ENCODE measurements at regions not wholly inside any gene's neighbourhood (a gene's known extent, or its start where the extent isn't known, plus 50 kb on each side); places are given as distances from the start of the nearest gene placed in this dataset.

DNA sequence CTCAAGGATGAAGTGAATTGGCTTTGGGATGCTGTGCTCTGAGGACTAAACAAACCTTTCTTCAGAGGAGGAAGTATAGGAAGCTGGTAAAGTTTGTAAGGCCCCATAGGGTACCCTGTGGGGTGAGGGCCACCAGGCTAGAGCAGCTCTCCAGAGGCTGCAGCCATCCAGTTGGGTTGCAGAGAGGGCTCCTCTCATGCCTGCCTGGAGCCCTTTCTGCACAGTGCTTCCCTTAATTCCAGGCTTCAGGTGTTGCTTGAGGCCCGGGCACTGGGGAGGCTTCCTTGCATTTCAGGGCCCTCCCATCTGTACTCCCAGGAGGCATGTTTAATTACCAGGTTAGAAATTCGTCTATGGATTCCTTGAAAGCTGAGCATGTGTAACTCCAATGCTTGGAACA, 95.3 kb upstream of the FSTL4 start:
- H3K27ac Mint-ChIP-seq, result no peak overlapping the region
- no peaks in the 10 kb centered on the region for H3K4me1 Mint-ChIP-seq
- no peak overlapping the region for H3K4me3 Mint-ChIP-seq
- Histone ChIP-seq H3K9ac (ENCODE audit: extremely low read depth, low read length, poor library complexity, severe bottlenecking) (no peak overlapping the region), H3K4me3 (ENCODE audit: low read length) (no peak overlapping the region), H3K36me3 (ENCODE audit: control insufficient read depth, insufficient read depth, low read length) (no peaks in the 10 kb centered on the region), H3K27me3 (ENCODE audit: control insufficient read depth, insufficient read depth, low read length, poor library complexity, severe bottlenecking) (no peaks in the 10 kb centered on the region), H3K9me3 (ENCODE audit: control insufficient read depth, low read length) (no peaks in the 10 kb centered on the region), H3K4me1 (ENCODE audit: control insufficient read depth, insufficient read depth, low read length) (no peaks in the 10 kb centered on the region), H3K27ac (ENCODE audit: low read depth, low read length) (no peak overlapping the region)
- WGBS, 2 experiments (ENCODE audit: insufficient coverage in 1 of 2, insufficient read length in 1 of 2), result 56 to 73% methylated on average over 2 of the region's 2 CpGs
- peak; percentile 24 for DNase-seq
- H3K27me3 Mint-ChIP-seq (ENCODE audit: insufficient read depth), result peaks cover 6% of the 10 kb centered on the region
- no peaks in the 10 kb centered on the region for H3K36me3 Mint-ChIP-seq (ENCODE audit: low read depth)
- TF ChIP-seq CTCF (conservative IDR thresholded peaks at IDR 0.05), result no peak
- no peaks in the 10 kb centered on the region for H3K9me3 Mint-ChIP-seq

GRCh38 chr5:133706506-133707430, 94.4 kb upstream of the FSTL4 start:
- no peaks in the 10 kb centered on the region for H3K9me3 Mint-ChIP-seq
- WGBS, 2 experiments (ENCODE audit: insufficient coverage in 1 of 2, insufficient read length in 1 of 2), result 81% methylated on average over 9 to 10 of the region's 10 CpGs
- TF ChIP-seq CTCF (conservative IDR thresholded peaks at IDR 0.05), result no peak
- no peaks in the 10 kb centered on the region for H3K4me1 Mint-ChIP-seq
- H3K36me3 Mint-ChIP-seq (ENCODE audit: low read depth), result no peaks in the 10 kb centered on the region
- no peak overlapping the region for H3K27ac Mint-ChIP-seq
- Histone ChIP-seq H3K27me3 (ENCODE audit: control insufficient read depth, insufficient read depth, low read length, poor library complexity, severe bottlenecking) (no peaks in the 10 kb centered on the region), H3K27ac (ENCODE audit: low read depth, low read length) (no peak overlapping the region), H3K9me3 (ENCODE audit: control insufficient read depth, low read length) (no peaks in the 10 kb centered on the region), H3K4me1 (ENCODE audit: control insufficient read depth, insufficient read depth, low read length) (no peaks in the 10 kb centered on the region), H3K9ac (ENCODE audit: extremely low read depth, low read length, poor library complexity, severe bottlenecking) (no peak overlapping the region), H3K36me3 (ENCODE audit: control insufficient read depth, insufficient read depth, low read length) (no peaks in the 10 kb centered on the region), H3K4me3 (ENCODE audit: low read length) (no peak overlapping the region)
- no peak overlapping the region for H3K4me3 Mint-ChIP-seq
- peak; percentile 22 for DNase-seq
- H3K27me3 Mint-ChIP-seq (ENCODE audit: insufficient read depth), result peaks cover 6% of the 10 kb centered on the region

DNA sequence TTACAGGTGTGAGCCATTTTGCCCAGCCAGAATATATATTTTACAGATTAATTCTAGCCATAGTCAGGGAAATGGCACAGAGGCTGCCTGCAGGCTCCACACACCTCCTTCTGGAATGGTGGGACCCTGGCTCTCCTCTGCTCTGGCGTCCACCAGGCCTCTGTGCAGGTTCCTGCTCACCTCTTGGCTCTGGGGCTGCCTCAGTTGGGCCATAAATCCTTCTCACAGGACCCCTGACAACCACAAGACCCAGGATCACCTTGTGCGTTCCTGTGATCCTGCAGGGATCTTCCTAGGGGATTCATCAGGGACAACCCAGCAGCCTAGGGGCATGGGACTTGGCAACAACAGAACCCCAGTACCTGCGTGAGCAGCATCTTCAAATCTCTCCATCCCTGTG, 93.0 kb upstream of the FSTL4 start:
- H3K4me1 Mint-ChIP-seq, result no peaks in the 10 kb centered on the region
- H3K27ac Mint-ChIP-seq, result no peak overlapping the region
- Histone ChIP-seq H3K27ac (ENCODE audit: low read depth, low read length) (no peak overlapping the region), H3K9me3 (ENCODE audit: control insufficient read depth, low read length) (no peaks in the 10 kb centered on the region), H3K27me3 (ENCODE audit: control insufficient read depth, insufficient read depth, low read length, poor library complexity, severe bottlenecking) (no peaks in the 10 kb centered on the region), H3K4me3 (ENCODE audit: low read length) (no peak overlapping the region), H3K9ac (ENCODE audit: extremely low read depth, low read length, poor library complexity, severe bottlenecking) (no peak overlapping the region), H3K4me1 (ENCODE audit: control insufficient read depth, insufficient read depth, low read length) (no peaks in the 10 kb centered on the region), H3K36me3 (ENCODE audit: control insufficient read depth, insufficient read depth, low read length) (no peaks in the 10 kb centered on the region)
- no peak for TF ChIP-seq CTCF (conservative IDR thresholded peaks at IDR 0.05)
- peak; percentile 16 for DNase-seq
- H3K9me3 Mint-ChIP-seq, result no peaks in the 10 kb centered on the region
- H3K27me3 Mint-ChIP-seq (ENCODE audit: insufficient read depth), result peaks cover 3% of the 10 kb centered on the region
- WGBS, 2 experiments (ENCODE audit: insufficient coverage in 1 of 2, insufficient read length in 1 of 2), result 83% methylated on average over 1 to 3 of the region's 3 CpGs
- no peaks in the 10 kb centered on the region for H3K36me3 Mint-ChIP-seq (ENCODE audit: low read depth)
- H3K4me3 Mint-ChIP-seq, result no peak overlapping the region

Data from endodermal cell (in vitro differentiated cells).